IMR-90 (cell line): ENCODE measurements at regions not wholly inside any gene's neighbourhood (a gene's known extent, or its start where the extent isn't known, plus 50 kb on each side); places are given as distances from the start of the nearest gene placed in this dataset.

ENCODE experiments used
- ATAC-seq: fragments of 200-7000 bp; cut with Tn5 transposase; 2 replicates; pipeline ENCODE4 v1.9.1; 2020; ENCODE audit warnings: low read depth, mild to moderate bottlenecking, moderate library complexity
- BruUV-seq: library from RNA; stranded (reverse); fragments of 400-500 nt; replicated peaks from 2 replicates; lab custom pipeline; 2021; lab: Mats Ljungman, UMichigan
- CTCF ChIA-PET: fragments of 300-600 bp; formaldehyde crosslinking; extraction: SDS; loops from one replicate; lab custom pipeline; 2021; ENCODE audit warnings: antibody characterized with exemption; lab: Yijun Ruan, JAX
- POLR2A ChIA-PET: fragments of 300-600 bp; sonication (Branson Sonifier 250); formaldehyde crosslinking; loops from one replicate; lab custom pipeline; 2022; ENCODE audit warnings: antibody characterized with exemption; ENCODE audit not compliant: unreplicated experiment; lab: Charles Lee
- DNase-seq: peaks from one replicate; pipeline ENCODE4 v3.0.0; 2013
- H2AFZ ChIP-seq: replicated peaks from 2 replicates; pipeline ENCODE3; 2013; ENCODE audit warnings: low read length, mild to moderate bottlenecking; ENCODE audit not compliant: poor library complexity
- H2AK5ac ChIP-seq: 2 replicates; pipeline ENCODE4 v1.6.1; 2013; ENCODE audit warnings: low read depth, low read length, inconsistent platforms
- H2AK9ac ChIP-seq: replicated peaks from 2 replicates; pipeline ENCODE3; 2013; ENCODE audit warnings: mild to moderate bottlenecking, low read depth, low read length, moderate library complexity; ENCODE audit not compliant: poor library complexity
- H2BK120ac ChIP-seq: 2 replicates; pipeline ENCODE4 v1.6.1; 2013; ENCODE audit warnings: low read depth, low read length, inconsistent platforms
- H2BK15ac ChIP-seq: 3 replicates; pipeline ENCODE4 v1.6.1; 2013; ENCODE audit warnings: low read depth, low read length, inconsistent platforms
- H2BK20ac ChIP-seq: 2 replicates; pipeline ENCODE4 v1.6.1; 2013; ENCODE audit warnings: low read depth, mild to moderate bottlenecking, inconsistent platforms, low read length, moderate library complexity
- H2BK5ac ChIP-seq: 2 replicates; pipeline ENCODE4 v1.6.1; 2013; ENCODE audit warnings: mild to moderate bottlenecking, low read depth, low read length, inconsistent platforms; ENCODE audit not compliant: poor library complexity, severe bottlenecking
- H3K14ac ChIP-seq: replicated peaks from 2 replicates; pipeline ENCODE4 v1.6.1; 2013; ENCODE audit warnings: low read depth, low read length, inconsistent platforms
- H3K18ac ChIP-seq: 2 replicates; pipeline ENCODE4 v1.6.1; 2013; ENCODE audit warnings: low read depth, low read length, control low read depth
- H3K23ac ChIP-seq: 2 replicates; pipeline ENCODE4 v1.6.1; 2013; ENCODE audit warnings: low read depth, low read length, inconsistent platforms
- H3K27ac ChIP-seq: 2 replicates; pipeline ENCODE4 v1.5.1; 2013; ENCODE audit warnings: mild to moderate bottlenecking, control low read depth, low read length; ENCODE audit not compliant: insufficient read depth
- H3K27me3 ChIP-seq: 2 replicates; pipeline ENCODE4 v1.6.1; 2013; ENCODE audit warnings: low read length; ENCODE audit not compliant: control insufficient read depth, insufficient read depth
- H3K36me3 ChIP-seq: 2 replicates; pipeline ENCODE4 v1.6.1; 2013; ENCODE audit warnings: low read length, mixed read lengths; ENCODE audit not compliant: control insufficient read depth, insufficient read depth
- H3K4ac ChIP-seq: 2 replicates; pipeline ENCODE4 v1.6.1; 2013; ENCODE audit warnings: low read depth, low read length, inconsistent platforms
- H3K4me1 ChIP-seq: 2 replicates; pipeline ENCODE4 v1.6.1; 2013; ENCODE audit warnings: low read length, mixed read lengths; ENCODE audit not compliant: control insufficient read depth, insufficient read depth
- H3K4me2 ChIP-seq: 2 replicates; pipeline ENCODE4 v1.6.1; 2013; ENCODE audit warnings: low read depth, mild to moderate bottlenecking, control low read depth, low read length, moderate library complexity
- H3K4me3 ChIP-seq: 2 replicates; pipeline ENCODE4 v1.5.1; 2013; ENCODE audit warnings: low read depth, mild to moderate bottlenecking, control low read depth, low read length, moderate library complexity; ENCODE audit not compliant: insufficient read depth
- H3K56ac ChIP-seq: 2 replicates; pipeline ENCODE4 v1.6.1; 2013; ENCODE audit warnings: low read length, inconsistent platforms; ENCODE audit not compliant: insufficient read depth; ENCODE audit errors: extremely low read depth
- H3K79me1 ChIP-seq, 2 experiments: 2 replicates each; pipeline ENCODE4 v1.6.1; 2013; ENCODE audit warnings: low read length in 2 of 2, inconsistent platforms in 1 of 2, low read depth in 1 of 2
- H3K9ac ChIP-seq: 2 replicates; pipeline ENCODE4 v1.6.1; 2013; ENCODE audit warnings: low read depth, low read length, control low read depth
- H3K9me1 ChIP-seq: 2 replicates; pipeline ENCODE4 v1.6.1; 2013; ENCODE audit warnings: low read length, inconsistent platforms; ENCODE audit not compliant: insufficient read depth
- H3K9me3 ChIP-seq: 2 replicates; pipeline ENCODE4 v1.6.1; 2013; ENCODE audit warnings: low read length; ENCODE audit not compliant: control insufficient read depth, insufficient read depth
- H4K20me1 ChIP-seq: 2 replicates; pipeline ENCODE4 v1.6.1; 2013; ENCODE audit warnings: low read length, inconsistent platforms; ENCODE audit not compliant: insufficient read depth
- H4K5ac ChIP-seq: 2 replicates; pipeline ENCODE4 v1.6.1; 2013; ENCODE audit warnings: mild to moderate bottlenecking, low read depth, low read length, control low read depth
- H4K8ac ChIP-seq, 2 experiments: 2 replicates each; pipeline ENCODE4 v1.6.1; 2013; ENCODE audit warnings: low read depth in 2 of 2, low read length in 2 of 2, control low read depth in 1 of 2, inconsistent platforms in 1 of 2
- H4K91ac ChIP-seq: 2 replicates; pipeline ENCODE4 v1.6.1; 2013; ENCODE audit warnings: low read depth, low read length, inconsistent platforms; ENCODE audit not compliant: insufficient read depth
- BHLHE40 ChIP-seq: fragments of 150-350 bp; IDR thresholded peaks from 2 replicates; pipeline ENCODE4 v1.6.1; 2016; ENCODE audit warnings: mild to moderate bottlenecking, low read depth, low read length
- CEBPB ChIP-seq: IDR thresholded peaks from 2 replicates; pipeline ENCODE4 v1.6.1; 2012; ENCODE audit warnings: low read depth, low read length, improper control_type of control experiment
- CHD1 ChIP-seq: IDR thresholded peaks from 2 replicates; pipeline ENCODE4 v1.6.1; 2012; ENCODE audit warnings: low read depth, low read length, improper control_type of control experiment
- CTCF ChIP-seq: conservative IDR thresholded peaks from 2 replicates; pipeline ENCODE4 v1.5.1; 2012; ENCODE audit warnings: mild to moderate bottlenecking, low read depth, low read length, improper control_type of control experiment
- FOS ChIP-seq: fragments of 150-350 bp; IDR thresholded peaks from 2 replicates; pipeline ENCODE4 v1.6.1; 2016; ENCODE audit warnings: low read depth, low read length
- MAFK ChIP-seq: IDR thresholded peaks from 2 replicates; pipeline ENCODE4 v1.6.1; 2012; ENCODE audit warnings: low read depth, low read length, improper control_type of control experiment
- MAZ ChIP-seq: IDR thresholded peaks from 2 replicates; pipeline ENCODE4 v1.6.1; 2012; ENCODE audit warnings: low read depth, mild to moderate bottlenecking, low read length, improper control_type of control experiment, moderate library complexity, borderline replicate concordance
- MXI1 ChIP-seq: IDR thresholded peaks from 2 replicates; pipeline ENCODE4 v1.6.1; 2012; ENCODE audit warnings: low read depth, mild to moderate bottlenecking, low read length, moderate library complexity, borderline replicate concordance
- NFE2L2 ChIP-seq: fragments of 150-350 bp; IDR thresholded peaks from 2 replicates; pipeline ENCODE4 v1.6.1; 2016; ENCODE audit warnings: low read depth, mild to moderate bottlenecking, low read length
- POLR2A ChIP-seq: IDR thresholded peaks from 2 replicates; pipeline ENCODE4 v1.6.1; 2012; ENCODE audit warnings: mild to moderate bottlenecking, low read depth, low read length
- RAD21 ChIP-seq: IDR thresholded peaks from 2 replicates; pipeline ENCODE4 v1.6.1; 2012; ENCODE audit warnings: low read length, improper control_type of control experiment
- RCOR1 ChIP-seq: IDR thresholded peaks from 2 replicates; pipeline ENCODE4 v1.6.1; 2012; ENCODE audit warnings: mild to moderate bottlenecking, low read length, improper control_type of control experiment; ENCODE audit not compliant: insufficient replicate concordance
- RFX5 ChIP-seq: IDR thresholded peaks from 2 replicates; pipeline ENCODE4 v1.8.0; 2012; ENCODE audit warnings: low read depth, mild to moderate bottlenecking, low read length, moderate library complexity
- SMC3 ChIP-seq: fragments of 150-350 bp; IDR thresholded peaks from 2 replicates; pipeline ENCODE4 v1.6.1; 2016; ENCODE audit warnings: low read depth, mild to moderate bottlenecking, antibody characterized with exemption, low read length, moderate library complexity
- WGBS, 2 experiments: methylation state at CpG; one replicate each; pipeline versions ENCODE4 v1.1.5 to v1.1.7; 2013; ENCODE audit warnings: missing lambda C conversion rate in 2 of 2; ENCODE audit not compliant: insufficient read length in 1 of 2; ENCODE audit errors: extremely low coverage in 2 of 2; 5-methylcytosine and 5-hydroxymethylcytosine counted together
- dilution Hi-C: fragments of 300-500 bp; cut with HindIII; formaldehyde crosslinking; loops from one replicate; pipeline ENCODE4 v1.14.3; 2018; ENCODE audit warnings: low sequenced_read_pairs; ENCODE audit not compliant: unreplicated experiment
- in situ Hi-C: fragments of 300-500 bp; cut with MboI; formaldehyde crosslinking; loops from 3 replicates; pipeline ENCODE4 v1.14.3; 2019; ENCODE audit warnings: low sequenced_read_pairs, inconsistent platforms, mixed read lengths
- intact Hi-C: fragments of 100-400 bp; cut with micrococcal nuclease; formaldehyde crosslinking; loops from 2 replicates; pipeline ENCODE4 v1.10.0; 2022
- TF ChIP-seq, protein P1 (sequence below): fragments of 150-350 bp; IDR thresholded peaks from 2 replicates; pipeline ENCODE4 v1.6.1; 2017; ENCODE audit warnings: mild to moderate bottlenecking, antibody characterized with exemption, low read length, low read depth
- TF ChIP-seq, protein P2 (sequence below): fragments of 150-350 bp; IDR thresholded peaks from 2 replicates; pipeline ENCODE4 v1.6.1; 2016; ENCODE audit warnings: low read depth, mild to moderate bottlenecking, low read length, moderate library complexity, borderline replicate concordance

DNA sequence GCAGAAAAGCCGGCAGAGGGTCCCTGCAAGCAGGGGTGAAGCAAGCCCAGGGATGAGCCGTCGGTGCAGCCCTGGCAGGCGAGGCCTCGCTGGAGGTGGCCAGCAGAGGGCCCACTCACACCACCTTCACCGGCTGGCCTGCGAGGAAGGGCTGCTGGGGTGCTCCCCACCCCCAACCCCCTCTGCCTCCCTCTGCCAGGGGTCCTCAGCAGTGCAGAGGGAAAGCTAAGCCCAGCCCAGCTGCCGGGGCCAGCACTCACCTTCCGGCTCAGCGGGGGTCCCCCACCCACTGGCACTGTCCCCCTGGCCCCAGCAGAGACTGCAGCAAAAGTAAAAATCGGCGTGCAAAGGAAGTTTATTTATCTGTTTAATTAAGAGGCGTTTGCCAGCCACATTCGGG is 113.4 kb downstream of the ENGASE start:
- no TSS peak for BruUV-seq
- no peak overlapping the region for H2BK120ac ChIP-seq
- intact Hi-C loops = loop anchor here (1.0 kb wide), 1 partner anchor 203 kb away; no protein-coding TSS in a partner anchor
- H2BK15ac ChIP-seq = no peak overlapping the region
- H3K9ac ChIP-seq = no peak overlapping the region
- in situ Hi-C loops = no loop called here
- H3K4me1 ChIP-seq = no peaks in the 10 kb centered on the region
- H3K56ac ChIP-seq = no peak overlapping the region
- no peaks in the 10 kb centered on the region for H3K36me3 ChIP-seq
- peaks cover 46% of the 10 kb centered on the region for H3K27me3 ChIP-seq
- no peaks in the 10 kb centered on the region for H3K9me1 ChIP-seq
- H3K23ac ChIP-seq = no peak overlapping the region
- H2AK5ac ChIP-seq = no peak overlapping the region
- DNase-seq (no peak), ATAC-seq (peak; percentile 79)
- dilution Hi-C loops = no loop called here
- no peak overlapping the region for H2BK20ac ChIP-seq
- H3K14ac ChIP-seq = no peak overlapping the region
- no peak overlapping the region for H3K4ac ChIP-seq
- H3K27ac ChIP-seq = no peak overlapping the region
- TF ChIP-seq BHLHE40 (no peak), FOS (no peak), SMC3 (peak; percentile 48), CEBPB (no peak), RAD21 (peak; percentile 58), MXI1 (no peak), MAZ (no peak), RFX5 (no peak), NFE2L2 (no peak), RCOR1 (no peak), CHD1 (no peak), CTCF (peak; percentile 45), POLR2A (no peak), MAFK (no peak)
- TF ChIP-seq, protein P1, sequence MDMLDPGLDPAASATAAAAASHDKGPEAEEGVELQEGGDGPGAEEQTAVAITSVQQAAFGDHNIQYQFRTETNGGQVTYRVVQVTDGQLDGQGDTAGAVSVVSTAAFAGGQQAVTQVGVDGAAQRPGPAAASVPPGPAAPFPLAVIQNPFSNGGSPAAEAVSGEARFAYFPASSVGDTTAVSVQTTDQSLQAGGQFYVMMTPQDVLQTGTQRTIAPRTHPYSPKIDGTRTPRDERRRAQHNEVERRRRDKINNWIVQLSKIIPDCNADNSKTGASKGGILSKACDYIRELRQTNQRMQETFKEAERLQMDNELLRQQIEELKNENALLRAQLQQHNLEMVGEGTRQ = no peak
- TF ChIP-seq, protein P2, sequence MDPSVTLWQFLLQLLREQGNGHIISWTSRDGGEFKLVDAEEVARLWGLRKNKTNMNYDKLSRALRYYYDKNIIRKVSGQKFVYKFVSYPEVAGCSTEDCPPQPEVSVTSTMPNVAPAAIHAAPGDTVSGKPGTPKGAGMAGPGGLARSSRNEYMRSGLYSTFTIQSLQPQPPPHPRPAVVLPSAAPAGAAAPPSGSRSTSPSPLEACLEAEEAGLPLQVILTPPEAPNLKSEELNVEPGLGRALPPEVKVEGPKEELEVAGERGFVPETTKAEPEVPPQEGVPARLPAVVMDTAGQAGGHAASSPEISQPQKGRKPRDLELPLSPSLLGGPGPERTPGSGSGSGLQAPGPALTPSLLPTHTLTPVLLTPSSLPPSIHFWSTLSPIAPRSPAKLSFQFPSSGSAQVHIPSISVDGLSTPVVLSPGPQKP = no peak
- no peak overlapping the region for H3K4me3 ChIP-seq
- ChIA-PET CTCF (interaction anchor here (0.8 to 1.5 kb wide), 2 partner anchors 200 to 205 kb away, joined by 3 to 5 read pairs; no protein-coding TSS in a partner anchor), POLR2A (no interaction called here)
- no peaks in the 10 kb centered on the region for H3K9me3 ChIP-seq
- no peak overlapping the region for H4K8ac ChIP-seq
- no peak overlapping the region for H4K5ac ChIP-seq
- WGBS, 2 experiments = no CpG with 5 or more reads among the region's 14 CpGs
- H3K79me1 ChIP-seq = no peaks in the 10 kb centered on the region
- no peak overlapping the region for H2BK5ac ChIP-seq
- no peak overlapping the region for H3K4me2 ChIP-seq
- H2AK9ac ChIP-seq = no peak overlapping the region
- no peak overlapping the region for H2AFZ ChIP-seq
- H3K18ac ChIP-seq = no peak overlapping the region
- H4K91ac ChIP-seq = no peak overlapping the region
- no peaks in the 10 kb centered on the region for H4K20me1 ChIP-seq
